GM04503 (cell line): ENCODE measurements at regions not wholly inside any gene's neighbourhood (a gene's known extent, or its start where the extent isn't known, plus 50 kb on each side); places are given as distances from the start of the nearest gene placed in this dataset.

Experiments
- DNase-seq: peaks from one replicate; pipeline ENCODE4 v3.0.0-alpha.2; 2012; ENCODE audit warnings: low read depth

GRCh38 chr18:2312440-2312839 is 258.9 kb downstream of the METTL4 start:
- no peak for DNase-seq

GRCh38 chr18:2313332-2313731 is 258.0 kb downstream of the METTL4 start:
- no peak for DNase-seq

GRCh38 chr18:2316082-2316750 is 255.1 kb downstream of the METTL4 start:
- DNase-seq: no peak

GRCh38 chr18:2316751-2317696 is 254.3 kb downstream of the METTL4 start:
- DNase-seq: no peak

GRCh38 chr18:2324459-2324858 is 246.8 kb downstream of the METTL4 start:
- no peak for DNase-seq

- DNase-seq: no peak
These were observed 245.9 kb downstream of the METTL4 start for GRCh38 chr18:2325308-2325849.

GRCh38 chr18:2325933-2326332 is 245.4 kb downstream of the METTL4 start:
- no peak for DNase-seq

GRCh38 chr18:2326999-2327398 is 244.3 kb downstream of the METTL4 start:
- DNase-seq: no peak

GRCh38 chr18:2330764-2331163 is 240.5 kb downstream of the METTL4 start:
- no peak for DNase-seq

- DNase-seq: no peak
These were observed 239.8 kb downstream of the METTL4 start for GRCh38 chr18:2331491-2331890.

- DNase-seq: no peak
These were observed 234.5 kb downstream of the METTL4 start for GRCh38 chr18:2336690-2337392.

GRCh38 chr18:2337552-2338141 is 233.7 kb downstream of the METTL4 start:
- no peak for DNase-seq

- no peak for DNase-seq
These were observed 232.7 kb downstream of the METTL4 start for GRCh38 chr18:2338601-2339000.

- no peak for DNase-seq
These were observed 231.0 kb downstream of the METTL4 start for GRCh38 chr18:2340335-2340734.

GRCh38 chr18:2348003-2348402 is 223.3 kb downstream of the METTL4 start:
- no peak for DNase-seq

GRCh38 chr18:2351126-2351850 is 220.0 kb downstream of the METTL4 start:
- no peak for DNase-seq

GRCh38 chr18:2354292-2354691 is 217.0 kb downstream of the METTL4 start:
- DNase-seq: no peak

- DNase-seq: no peak
These were observed 214.4 kb downstream of the METTL4 start for GRCh38 chr18:2356906-2357305.

- no peak for DNase-seq
These were observed 210.4 kb downstream of the METTL4 start for GRCh38 chr18:2360861-2361260.

GRCh38 chr18:2368102-2368501 is 203.2 kb downstream of the METTL4 start:
- no peak for DNase-seq

- DNase-seq: no peak
These were observed 194.6 kb downstream of the METTL4 start for GRCh38 chr18:2376707-2377106.
